AG09309 (cell line): ENCODE measurements at regions not wholly inside any gene's neighbourhood (a gene's known extent, or its start where the extent isn't known, plus 50 kb on each side); places are given as distances from the start of the nearest gene placed in this dataset.
"Not testable (repeated sequence)": the region's sequence is repeated elsewhere in the genome, so short reads cannot be mapped to it uniquely, and the experiment has no call there.

Source experiments
- DNase-seq: peaks from one replicate; pipeline ENCODE4 v3.0.0-alpha.2; 2010; ENCODE audit warnings: low read depth
- H3K4me3 ChIP-seq: 2 replicates; pipeline ENCODE4 v1.5.1; 2011; ENCODE audit warnings: mild to moderate bottlenecking, low read depth, low read length, moderate library complexity; ENCODE audit not compliant: control insufficient read depth
- TF ChIP-seq, protein P1 (sequence below): IDR thresholded peaks from 2 replicates; pipeline ENCODE4 v1.5.1; 2011; ENCODE audit warnings: mild to moderate bottlenecking, low read depth, low read length, inconsistent platforms; ENCODE audit not compliant: insufficient read depth, control insufficient read depth; ENCODE audit errors: missing control alignments

- H3K4me3 ChIP-seq = no peak overlapping the region
- TF ChIP-seq, protein P1, sequence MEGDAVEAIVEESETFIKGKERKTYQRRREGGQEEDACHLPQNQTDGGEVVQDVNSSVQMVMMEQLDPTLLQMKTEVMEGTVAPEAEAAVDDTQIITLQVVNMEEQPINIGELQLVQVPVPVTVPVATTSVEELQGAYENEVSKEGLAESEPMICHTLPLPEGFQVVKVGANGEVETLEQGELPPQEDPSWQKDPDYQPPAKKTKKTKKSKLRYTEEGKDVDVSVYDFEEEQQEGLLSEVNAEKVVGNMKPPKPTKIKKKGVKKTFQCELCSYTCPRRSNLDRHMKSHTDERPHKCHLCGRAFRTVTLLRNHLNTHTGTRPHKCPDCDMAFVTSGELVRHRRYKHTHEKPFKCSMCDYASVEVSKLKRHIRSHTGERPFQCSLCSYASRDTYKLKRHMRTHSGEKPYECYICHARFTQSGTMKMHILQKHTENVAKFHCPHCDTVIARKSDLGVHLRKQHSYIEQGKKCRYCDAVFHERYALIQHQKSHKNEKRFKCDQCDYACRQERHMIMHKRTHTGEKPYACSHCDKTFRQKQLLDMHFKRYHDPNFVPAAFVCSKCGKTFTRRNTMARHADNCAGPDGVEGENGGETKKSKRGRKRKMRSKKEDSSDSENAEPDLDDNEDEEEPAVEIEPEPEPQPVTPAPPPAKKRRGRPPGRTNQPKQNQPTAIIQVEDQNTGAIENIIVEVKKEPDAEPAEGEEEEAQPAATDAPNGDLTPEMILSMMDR = no peak
- no peak for DNase-seq
These were observed 189.0 kb downstream of the ANKRD60 start for GRCh38 chr20:58039274-58040092.

DNA sequence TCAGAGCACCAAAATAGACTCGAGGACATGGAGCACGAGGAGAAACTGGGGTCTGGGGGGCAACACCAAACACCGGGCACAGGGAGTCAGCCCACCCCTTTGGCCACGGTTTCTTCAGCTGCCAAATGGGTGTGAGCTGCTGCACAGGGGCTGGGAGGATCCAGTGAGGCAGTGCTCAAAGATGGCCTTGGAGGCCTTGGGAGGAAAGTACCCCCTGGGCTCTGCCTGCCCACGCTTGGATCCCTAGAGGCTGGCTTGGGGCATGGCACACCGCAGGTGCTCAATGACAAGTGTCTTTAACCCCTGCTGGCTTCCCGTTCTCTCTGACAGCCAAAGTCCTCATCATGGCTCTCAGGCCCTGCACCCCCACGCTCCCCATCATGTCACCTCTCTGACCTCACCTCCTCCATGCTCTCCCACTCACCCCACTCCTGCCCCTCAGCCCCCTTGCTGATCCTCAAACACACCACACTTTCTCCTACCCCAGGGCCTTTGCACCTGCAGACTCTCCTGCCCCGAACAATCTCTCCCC lies 190.3 kb downstream of the ANKRD60 start:
- no peak overlapping the region for H3K4me3 ChIP-seq
- DNase-seq = no peak
- TF ChIP-seq, protein P1 = no peak

DNA sequence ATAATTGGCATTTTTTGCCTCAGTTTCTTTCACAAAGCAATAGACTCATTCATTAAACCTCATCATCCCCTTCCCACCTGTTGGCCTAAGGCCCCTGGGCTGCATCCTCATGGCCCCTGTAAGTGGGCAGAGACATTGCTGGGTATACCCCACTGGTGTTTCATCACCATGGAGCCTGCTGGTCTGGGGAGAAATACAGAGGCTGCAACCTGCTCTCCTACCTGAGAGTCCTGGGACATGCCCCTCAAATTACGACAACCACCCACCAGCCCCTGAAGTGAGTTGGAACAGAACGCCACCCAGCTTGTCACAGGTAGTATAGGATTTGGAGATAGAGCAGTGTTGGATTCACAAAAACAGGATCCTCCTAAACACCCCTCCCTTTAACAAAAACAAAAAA lies 190.8 kb downstream of the ANKRD60 start:
- TF ChIP-seq, protein P1 = no peak
- DNase-seq = no peak
- H3K4me3 ChIP-seq = no peak overlapping the region

DNA sequence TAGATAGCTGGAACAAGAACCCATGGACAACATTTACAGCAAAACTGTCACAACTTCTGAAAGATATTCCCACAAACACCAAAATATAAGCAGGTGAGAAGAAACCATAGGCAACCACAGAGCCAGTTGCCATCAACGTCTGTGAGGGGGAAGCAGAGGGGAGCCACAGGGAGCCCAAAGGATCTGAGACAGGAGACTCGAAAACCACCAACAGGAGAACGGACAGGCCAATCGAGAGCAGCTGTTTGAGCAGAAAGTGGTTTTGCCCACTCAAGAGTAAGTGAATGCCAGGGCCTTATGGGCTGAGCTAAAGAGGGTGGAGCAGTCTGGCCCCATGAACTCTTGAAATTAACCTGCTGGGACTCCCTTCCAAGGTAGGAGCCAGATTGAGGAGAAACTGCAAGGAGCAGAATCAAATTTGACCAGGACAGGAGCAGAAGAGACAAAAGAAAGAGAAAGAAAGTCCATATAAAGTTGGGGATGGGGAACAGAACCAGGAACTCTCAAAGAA lies 195.4 kb downstream of the ANKRD60 start:
- DNase-seq = no peak
- TF ChIP-seq, protein P1 = no peak
- no peak overlapping the region for H3K4me3 ChIP-seq

DNA sequence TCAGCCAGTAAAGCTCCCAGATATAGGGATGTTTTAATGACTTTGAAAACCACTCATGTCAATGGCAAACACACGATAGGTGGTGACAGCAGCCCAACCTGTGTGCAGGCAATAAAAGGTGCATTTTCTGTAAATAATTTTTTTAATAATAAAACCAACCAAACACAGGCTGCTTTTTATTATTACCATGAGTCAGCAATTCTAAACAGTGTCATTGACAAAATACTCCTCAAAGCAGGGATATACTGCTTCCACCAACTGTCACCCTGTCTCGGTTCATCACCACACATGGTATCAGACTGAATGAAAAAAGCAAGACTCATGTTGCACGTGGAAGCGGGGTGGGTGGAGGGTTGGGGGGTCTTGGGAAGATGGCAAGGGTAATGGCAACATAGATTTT lies 195.9 kb downstream of the ANKRD60 start:
- H3K4me3 ChIP-seq = no peak overlapping the region
- TF ChIP-seq, protein P1 = no peak
- DNase-seq = no peak

- H3K4me3 ChIP-seq, DNase-seq: not testable (repeated sequence)
These were observed 197.1 kb downstream of the ANKRD60 start for GRCh38 chr20:58031350-58031749.

DNA sequence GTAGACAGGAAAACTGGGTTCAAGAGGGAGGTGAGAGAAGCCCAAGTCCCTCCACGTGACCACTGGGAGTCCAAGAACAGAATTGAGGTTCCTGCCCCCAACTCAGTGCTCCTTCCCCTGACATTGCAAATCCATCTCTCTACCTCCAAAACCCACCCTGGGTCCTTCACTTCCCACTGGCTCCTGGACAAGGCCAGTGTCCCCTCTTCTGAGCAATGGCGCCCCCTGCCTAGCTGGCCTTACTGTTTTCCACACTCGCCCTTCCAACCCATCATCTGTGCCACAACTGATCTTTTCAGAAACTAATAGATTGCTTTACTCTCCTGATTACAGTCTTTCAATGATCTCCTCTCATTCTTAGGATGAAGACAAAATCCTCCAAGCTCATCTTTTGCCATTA lies 200.3 kb downstream of the ANKRD60 start:
- no peak overlapping the region for H3K4me3 ChIP-seq
- TF ChIP-seq, protein P1 = peak; percentile 12
- DNase-seq = no peak
